ENCODE measurements at regions not wholly inside any gene's neighbourhood (a gene's known extent, or its start where the extent isn't known, plus 50 kb on each side); places are given as distances from the start of the nearest gene placed in this dataset.

- Histone ChIP-seq H3K27ac (ENCODE audit: extremely low read depth, low read depth, low read length) (no peak overlapping the region), H3K9me3 (ENCODE audit: control insufficient read depth, insufficient read depth, low read depth, low read length) (no peaks in the 10 kb centered on the region), H3K4me3 (ENCODE audit: low read depth, low read length) (no peak overlapping the region), H3K36me3 (ENCODE audit: control insufficient read depth in 2 of 2, insufficient read depth in 1 of 2, low read length in 2 of 2) (no peaks in the 10 kb centered on the region), H3K4me1 (ENCODE audit: control insufficient read depth, insufficient read depth, low read length) (no peaks in the 10 kb centered on the region)
- ChIA-PET CTCF (no interaction called here), POLR2A (no interaction called here)
- TF ChIP-seq ZNF239 (tag by site-specific recombination; IDR thresholded peaks at IDR 0.05) (no peak), ZNF16 (tag by site-specific recombination; IDR thresholded peaks at IDR 0.05; ENCODE audit: low read depth) (no peak), HOXD13 (CRISPR knock-in tag; IDR thresholded peaks at IDR 0.05; ENCODE audit: borderline replicate concordance) (no peak), ZNF76 (tag by site-specific recombination; IDR thresholded peaks at IDR 0.05; ENCODE audit: borderline replicate concordance, low read depth) (no peak), ZNF704 (tag by site-specific recombination; IDR thresholded peaks at IDR 0.05) (no peak), ZNF837 (tag by site-specific recombination; IDR thresholded peaks at IDR 0.05) (no peak), ZNF324 (tag by site-specific recombination; IDR thresholded peaks at IDR 0.05) (no peak), ZNF391 (tag by site-specific recombination; IDR thresholded peaks at IDR 0.05; ENCODE audit: borderline replicate concordance, low read depth) (no peak), TCF7L2 (IDR thresholded peaks at IDR 0.05; ENCODE audit: borderline replicate concordance, low read depth, low read length) (no peak), SP3 (tag by site-specific recombination; IDR thresholded peaks at IDR 0.05) (no peak), ZNF350 (tag by site-specific recombination; IDR thresholded peaks at IDR 0.05) (no peak), KLF1 (tag by site-specific recombination; IDR thresholded peaks at IDR 0.05) (no peak), ZNF10 (tag by site-specific recombination; IDR thresholded peaks at IDR 0.05) (no peak), ZNF544 (tag by site-specific recombination; IDR thresholded peaks at IDR 0.05) (no peak), ZNF280C (tag by site-specific recombination; IDR thresholded peaks at IDR 0.05) (no peak), REPIN1 (tag by site-specific recombination; IDR thresholded peaks at IDR 0.05; ENCODE audit: low read depth) (no peak)
Observed at GRCh38 chr2:75865702-75866101, 155.0 kb upstream of the GCFC2 start.

GRCh38 chr2:75865083-75865482, 154.4 kb upstream of the GCFC2 start:
- Histone ChIP-seq H3K36me3 (ENCODE audit: control insufficient read depth in 2 of 2, insufficient read depth in 1 of 2, low read length in 2 of 2) (no peaks in the 10 kb centered on the region), H3K27ac (ENCODE audit: extremely low read depth, low read depth, low read length) (no peak overlapping the region), H3K4me3 (ENCODE audit: low read depth, low read length) (no peak overlapping the region), H3K9me3 (ENCODE audit: control insufficient read depth, insufficient read depth, low read depth, low read length) (no peaks in the 10 kb centered on the region), H3K4me1 (ENCODE audit: control insufficient read depth, insufficient read depth, low read length) (no peaks in the 10 kb centered on the region)
- no peak for TF ChIP-seq ZNF155 (tag by site-specific recombination; IDR thresholded peaks at IDR 0.05)
- no peak for TF ChIP-seq ZNF510 (tag by site-specific recombination; IDR thresholded peaks at IDR 0.05; ENCODE audit: insufficient replicate concordance)
- TF ChIP-seq ZNF391 (tag by site-specific recombination; IDR thresholded peaks at IDR 0.05; ENCODE audit: borderline replicate concordance, low read depth), result no peak
- no peak for TF ChIP-seq GLIS2 (tag by site-specific recombination; IDR thresholded peaks at IDR 0.05)
- no peak for TF ChIP-seq ATF2 (tag by site-specific recombination; IDR thresholded peaks at IDR 0.05; ENCODE audit: low read depth)
- TF ChIP-seq ZNF558 (tag by site-specific recombination; IDR thresholded peaks at IDR 0.05), result no peak
- no peak for TF ChIP-seq ZFHX2 (tag by site-specific recombination; conservative IDR thresholded peaks at IDR 0.05)
- no peak for TF ChIP-seq ZNF292 (tag by site-specific recombination; IDR thresholded peaks at IDR 0.05; ENCODE audit: borderline replicate concordance, low read depth)
- TF ChIP-seq GLI2 (tag by site-specific recombination; IDR thresholded peaks at IDR 0.05; ENCODE audit: borderline replicate concordance, low read depth), result no peak
- TF ChIP-seq ZNF843 (tag by site-specific recombination; IDR thresholded peaks at IDR 0.05), result no peak
- ChIA-PET POLR2A (no interaction called here), CTCF (no interaction called here)

Measured in HEK293 (cell line).